GM12878 (cell line): ENCODE measurements at regions not wholly inside any gene's neighbourhood (a gene's known extent, or its start where the extent isn't known, plus 50 kb on each side); places are given as distances from the start of the nearest gene placed in this dataset.

Experiments used
- ATAC-seq: fragments of 200-7000 bp; cut with Tn5 transposase; 3 replicates; pipeline ENCODE4 v1.9.1; 2020; ENCODE audit warnings: mild to moderate bottlenecking, moderate library complexity
- BruUV-seq: library from RNA; stranded (reverse); fragments of 400-500 nt; replicated peaks from 2 replicates; lab custom pipeline; 2021; lab: Mats Ljungman, UMichigan
- CTCF ChIA-PET: fragments of 300-600 bp; sonication (Branson Sonifier 250); formaldehyde crosslinking; extraction: SDS; loops from one replicate; lab custom pipeline; 2021; ENCODE audit warnings: inconsistent platforms; lab: Yijun Ruan, JAX
- POLR2A ChIA-PET: fragments of 350-600 bp; formaldehyde crosslinking; extraction: SDS; loops from one replicate; lab custom pipeline; 2021; ENCODE audit warnings: inconsistent platforms; lab: Charles Lee
- RAD21 ChIA-PET: fragments of 300-600 bp; sonication (Branson Sonifier 250); formaldehyde crosslinking; loops from one replicate; lab custom pipeline; 2023; ENCODE audit warnings: antibody characterized with exemption; ENCODE audit not compliant: unreplicated experiment; lab: Charles Lee
- SMC1A ChIA-PET: fragments of 300-600 bp; sonication (Branson Sonifier 250); formaldehyde crosslinking; loops from one replicate; lab custom pipeline; 2023; ENCODE audit not compliant: unreplicated experiment, uncharacterized antibody; lab: Charles Lee
- DNase-seq: peaks from one replicate; pipeline ENCODE4 v3.0.0-alpha.2; 2011; ENCODE audit warnings: low read depth, low spot score
- FAIRE-seq: peaks from 3 replicates; lab custom pipeline; 2011; peaks lifted over from hg19 to GRCh38; lab: Jason Lieb, UNC
- H2AFZ ChIP-seq: 2 replicates; pipeline ENCODE4 v1.6.0; 2011; ENCODE audit warnings: low read depth, low read length, control low read depth; ENCODE audit not compliant: control insufficient read depth
- H3K27ac ChIP-seq: 2 replicates; pipeline ENCODE4 v1.5.1; 2011; ENCODE audit warnings: control low read depth; ENCODE audit not compliant: control insufficient read depth, insufficient read depth
- H3K27me3 ChIP-seq, 2 experiments: replicated peaks in 1 of 2; 2 replicates each; pipeline versions ENCODE4 v1.6.0 to v1.6.1; 2011; ENCODE audit warnings: low read length in 1 of 2; ENCODE audit not compliant: control insufficient read depth in 2 of 2, insufficient read depth in 2 of 2
- H3K36me3 ChIP-seq, 2 experiments: 2 replicates each; pipeline ENCODE4 v1.5.1; 2011; ENCODE audit warnings: low read length in 1 of 2; ENCODE audit not compliant: control insufficient read depth in 2 of 2, insufficient read depth in 2 of 2
- H3K4me1 ChIP-seq: 2 replicates; pipeline ENCODE4 v1.6.1; 2011; ENCODE audit warnings: mild to moderate bottlenecking, low read length, moderate library complexity, mixed read lengths; ENCODE audit not compliant: control insufficient read depth, insufficient read depth
- H3K4me2 ChIP-seq: 2 replicates; pipeline ENCODE4 v1.6.0; 2011; ENCODE audit warnings: control low read depth; ENCODE audit not compliant: control insufficient read depth, insufficient read depth
- H3K4me3 ChIP-seq: fragments of 200-600 bp; sonication (generic); 2 replicates; pipeline ENCODE4 v1.5.1; 2016
- H3K79me2 ChIP-seq: 2 replicates; pipeline ENCODE4 v1.6.0; 2011; ENCODE audit warnings: low read length; ENCODE audit not compliant: control insufficient read depth, insufficient read depth
- H3K9ac ChIP-seq: 2 replicates; pipeline ENCODE4 v1.8.0; 2011; ENCODE audit warnings: low read length, control low read depth, mixed read lengths; ENCODE audit not compliant: control insufficient read depth, insufficient read depth
- H3K9me3 ChIP-seq: replicated peaks from 3 replicates; pipeline ENCODE4 v1.5.1; 2011; ENCODE audit warnings: mild to moderate bottlenecking, low read length; ENCODE audit not compliant: control insufficient read depth, insufficient read depth
- H4K20me1 ChIP-seq: 2 replicates; pipeline ENCODE4 v1.6.0; 2011; ENCODE audit not compliant: control insufficient read depth, insufficient read depth
- EP300 ChIP-seq, 2 experiments: fragments of 150-350 bp in 1 of 2; IDR thresholded peaks; 2 replicates each; pipeline ENCODE4 v1.6.1; 2011 to 2012; ENCODE audit warnings: low read depth in 2 of 2, low read length in 2 of 2, borderline replicate concordance in 1 of 2, improper control_type of control experiment in 1 of 2, inconsistent platforms in 1 of 2; ENCODE audit not compliant: control insufficient read depth in 1 of 2
- NFYB ChIP-seq: IDR thresholded peaks from 2 replicates; pipeline ENCODE4 v1.6.1; 2011; ENCODE audit warnings: low read depth, mild to moderate bottlenecking, low read length, improper control_type of control experiment, moderate library complexity; ENCODE audit not compliant: insufficient read depth
- RELA ChIP-seq: fragments of 450-650 bp; IDR thresholded peaks from 2 replicates; pipeline ENCODE4 v1.8.0; 2014; ENCODE audit warnings: borderline replicate concordance; ENCODE audit not compliant: partially characterized antibody
- SMARCA5 ChIP-seq: fragments of 450-650 bp; IDR thresholded peaks from 2 replicates; pipeline ENCODE4 v1.6.1; 2017; ENCODE audit warnings: mild to moderate bottlenecking
- SMC3 ChIP-seq: IDR thresholded peaks from 2 replicates; pipeline ENCODE4 v1.6.1; 2011; ENCODE audit warnings: low read length, improper control_type of control experiment, borderline replicate concordance
- WGBS: methylation state at CpG from one replicate; pipeline ENCODE4 v1.1.6; 2016; ENCODE audit warnings: low lambda C conversion rate; ENCODE audit not compliant: insufficient replicate concordance, insufficient coverage; ENCODE audit errors: missing lambda C conversion rate; 5-methylcytosine and 5-hydroxymethylcytosine counted together
- in situ Hi-C: fragments of 300-500 bp; cut with MboI; formaldehyde crosslinking; loops from 9 replicates; pipeline ENCODE4 v1.14.3; 2018; ENCODE audit warnings: mixed read lengths
- intact Hi-C: fragments of 100-400 bp; cut with micrococcal nuclease; formaldehyde crosslinking; loops from one replicate; pipeline ENCODE4 v1.14.2; 2022; ENCODE audit not compliant: unreplicated experiment
- TF ChIP-seq, protein P1 (sequence below): IDR thresholded peaks from 2 replicates; pipeline ENCODE4 v1.6.1; 2011; ENCODE audit warnings: low read depth, mild to moderate bottlenecking, low read length, moderate library complexity, borderline replicate concordance; ENCODE audit errors: extremely low read depth
- TF ChIP-seq, protein P2 (sequence below): IDR thresholded peaks from 2 replicates; pipeline ENCODE4 v1.6.1; 2012; ENCODE audit warnings: mild to moderate bottlenecking, low read depth, low read length
- TF ChIP-seq, protein P3 (sequence below): fragments of 450-650 bp; conservative IDR thresholded peaks from 2 replicates; pipeline ENCODE4 v1.6.1; 2017; ENCODE audit warnings: mild to moderate bottlenecking, moderate library complexity

DNA sequence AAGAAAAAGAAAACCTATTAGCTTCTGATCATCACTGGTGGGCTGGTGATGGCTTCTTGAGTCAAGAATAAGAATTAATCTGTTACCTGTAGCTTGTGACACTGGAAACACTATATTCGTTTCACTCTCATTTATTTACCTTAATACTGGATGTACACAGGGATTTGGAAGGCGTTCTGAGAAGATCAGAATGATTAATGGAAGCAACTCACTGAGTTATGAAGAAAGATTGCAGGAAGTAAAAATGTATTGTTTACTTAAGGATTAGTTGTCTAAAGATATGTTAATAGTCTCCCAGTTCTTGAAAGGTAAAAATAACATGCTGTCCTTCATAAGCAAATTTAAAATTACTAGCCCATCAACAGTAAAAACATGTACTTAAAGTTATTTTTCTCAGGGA, 644.9 kb upstream of the NCAM2 start:
- POLR2A ChIA-PET, result no interaction called here
- Histone ChIP-seq H2AFZ (no peak overlapping the region), H4K20me1 (no peaks in the 10 kb centered on the region), H3K4me1 (no peaks in the 10 kb centered on the region), H3K27ac (no peak overlapping the region), H3K27me3 (no peaks in the 10 kb centered on the region), H3K9me3 (no peaks in the 10 kb centered on the region), H3K79me2 (no peaks in the 10 kb centered on the region), H3K4me2 (no peak overlapping the region), H3K36me3 (no peaks in the 10 kb centered on the region), H3K9ac (no peak overlapping the region), H3K4me3 (no peak overlapping the region)
- ATAC-seq (no peak), DNase-seq (no peak), FAIRE-seq (no peak)
- RAD21 ChIA-PET, result no interaction called here
- TF ChIP-seq SMARCA5 (no peak), SMC3 (no peak), EP300 (IDR thresholded peaks at IDR 0.05; ENCODE audit: borderline replicate concordance in 1 of 2, control insufficient read depth in 1 of 2, low read depth in 2 of 2, low read length in 2 of 2) (no peak), RELA (no peak), NFYB (no peak)
- TF ChIP-seq, protein P1, sequence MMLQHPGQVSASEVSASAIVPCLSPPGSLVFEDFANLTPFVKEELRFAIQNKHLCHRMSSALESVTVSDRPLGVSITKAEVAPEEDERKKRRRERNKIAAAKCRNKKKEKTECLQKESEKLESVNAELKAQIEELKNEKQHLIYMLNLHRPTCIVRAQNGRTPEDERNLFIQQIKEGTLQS, result no peak
- TF ChIP-seq, protein P2, sequence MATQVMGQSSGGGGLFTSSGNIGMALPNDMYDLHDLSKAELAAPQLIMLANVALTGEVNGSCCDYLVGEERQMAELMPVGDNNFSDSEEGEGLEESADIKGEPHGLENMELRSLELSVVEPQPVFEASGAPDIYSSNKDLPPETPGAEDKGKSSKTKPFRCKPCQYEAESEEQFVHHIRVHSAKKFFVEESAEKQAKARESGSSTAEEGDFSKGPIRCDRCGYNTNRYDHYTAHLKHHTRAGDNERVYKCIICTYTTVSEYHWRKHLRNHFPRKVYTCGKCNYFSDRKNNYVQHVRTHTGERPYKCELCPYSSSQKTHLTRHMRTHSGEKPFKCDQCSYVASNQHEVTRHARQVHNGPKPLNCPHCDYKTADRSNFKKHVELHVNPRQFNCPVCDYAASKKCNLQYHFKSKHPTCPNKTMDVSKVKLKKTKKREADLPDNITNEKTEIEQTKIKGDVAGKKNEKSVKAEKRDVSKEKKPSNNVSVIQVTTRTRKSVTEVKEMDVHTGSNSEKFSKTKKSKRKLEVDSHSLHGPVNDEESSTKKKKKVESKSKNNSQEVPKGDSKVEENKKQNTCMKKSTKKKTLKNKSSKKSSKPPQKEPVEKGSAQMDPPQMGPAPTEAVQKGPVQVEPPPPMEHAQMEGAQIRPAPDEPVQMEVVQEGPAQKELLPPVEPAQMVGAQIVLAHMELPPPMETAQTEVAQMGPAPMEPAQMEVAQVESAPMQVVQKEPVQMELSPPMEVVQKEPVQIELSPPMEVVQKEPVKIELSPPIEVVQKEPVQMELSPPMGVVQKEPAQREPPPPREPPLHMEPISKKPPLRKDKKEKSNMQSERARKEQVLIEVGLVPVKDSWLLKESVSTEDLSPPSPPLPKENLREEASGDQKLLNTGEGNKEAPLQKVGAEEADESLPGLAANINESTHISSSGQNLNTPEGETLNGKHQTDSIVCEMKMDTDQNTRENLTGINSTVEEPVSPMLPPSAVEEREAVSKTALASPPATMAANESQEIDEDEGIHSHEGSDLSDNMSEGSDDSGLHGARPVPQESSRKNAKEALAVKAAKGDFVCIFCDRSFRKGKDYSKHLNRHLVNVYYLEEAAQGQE, result no peak
- TF ChIP-seq, protein P3, sequence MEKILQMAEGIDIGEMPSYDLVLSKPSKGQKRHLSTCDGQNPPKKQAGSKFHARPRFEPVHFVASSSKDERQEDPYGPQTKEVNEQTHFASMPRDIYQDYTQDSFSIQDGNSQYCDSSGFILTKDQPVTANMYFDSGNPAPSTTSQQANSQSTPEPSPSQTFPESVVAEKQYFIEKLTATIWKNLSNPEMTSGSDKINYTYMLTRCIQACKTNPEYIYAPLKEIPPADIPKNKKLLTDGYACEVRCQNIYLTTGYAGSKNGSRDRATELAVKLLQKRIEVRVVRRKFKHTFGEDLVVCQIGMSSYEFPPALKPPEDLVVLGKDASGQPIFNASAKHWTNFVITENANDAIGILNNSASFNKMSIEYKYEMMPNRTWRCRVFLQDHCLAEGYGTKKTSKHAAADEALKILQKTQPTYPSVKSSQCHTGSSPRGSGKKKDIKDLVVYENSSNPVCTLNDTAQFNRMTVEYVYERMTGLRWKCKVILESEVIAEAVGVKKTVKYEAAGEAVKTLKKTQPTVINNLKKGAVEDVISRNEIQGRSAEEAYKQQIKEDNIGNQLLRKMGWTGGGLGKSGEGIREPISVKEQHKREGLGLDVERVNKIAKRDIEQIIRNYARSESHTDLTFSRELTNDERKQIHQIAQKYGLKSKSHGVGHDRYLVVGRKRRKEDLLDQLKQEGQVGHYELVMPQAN, result no peak
- intact Hi-C loops (no loop called here), in situ Hi-C loops (no loop called here)
- no TSS peak for BruUV-seq
- WGBS, result 0% methylated on average over 2 of the region's 2 CpGs
- CTCF ChIA-PET, result no interaction called here
- SMC1A ChIA-PET, result no interaction called here
